ENCODE measurements at regions not wholly inside any gene's neighbourhood (a gene's known extent, or its start where the extent isn't known, plus 50 kb on each side); places are given as distances from the start of the nearest gene placed in this dataset.

- Histone ChIP-seq H3K27ac (no peak overlapping the region), H3K4me3 (no peak overlapping the region)
- TF ChIP-seq CTCF (IDR thresholded peaks at IDR 0.05): no peak
- no peak for DNase-seq (ENCODE audit: low spot score)
Observed at GRCh38 chr9:7346144-7346543, 453.4 kb downstream of the DMAC1 start.

- Histone ChIP-seq H3K4me3 (no peak overlapping the region), H3K27ac (no peak overlapping the region)
- TF ChIP-seq CTCF (IDR thresholded peaks at IDR 0.05): no peak
- DNase-seq (ENCODE audit: low spot score): no peak
Observed at GRCh38 chr9:7342736-7343135, 456.8 kb downstream of the DMAC1 start.

- DNase-seq (ENCODE audit: low spot score): no peak
- Histone ChIP-seq H3K27ac (no peak overlapping the region), H3K4me3 (no peak overlapping the region)
- TF ChIP-seq CTCF (IDR thresholded peaks at IDR 0.05): no peak
Observed at GRCh38 chr9:7342229-7342628, 457.3 kb downstream of the DMAC1 start.

GRCh38 chr9:7341571-7341970, 458.0 kb downstream of the DMAC1 start:
- Histone ChIP-seq H3K27ac (no peak overlapping the region), H3K4me3 (no peak overlapping the region)
- no peak for TF ChIP-seq CTCF (IDR thresholded peaks at IDR 0.05)
- no peak for DNase-seq (ENCODE audit: low spot score)

GRCh38 chr9:7340451-7340850, 459.1 kb downstream of the DMAC1 start:
- Histone ChIP-seq H3K4me3 (no peak overlapping the region), H3K27ac (no peak overlapping the region)
- DNase-seq (ENCODE audit: low spot score): no peak
- no peak for TF ChIP-seq CTCF (IDR thresholded peaks at IDR 0.05)

- H3K27ac ChIP-seq: no peak overlapping the region
- DNase-seq (ENCODE audit: low spot score): no peak
- no peak for TF ChIP-seq CTCF (IDR thresholded peaks at IDR 0.05)
- no peak overlapping the region for H3K4me3 ChIP-seq
Observed at GRCh38 chr9:7338586-7339281, 460.8 kb downstream of the DMAC1 start.

GRCh38 chr9:7336356-7337065, 463.1 kb downstream of the DMAC1 start:
- Histone ChIP-seq H3K27ac (no peak overlapping the region), H3K4me3 (no peak overlapping the region)
- no peak for DNase-seq (ENCODE audit: low spot score)
- no peak for TF ChIP-seq CTCF (IDR thresholded peaks at IDR 0.05)

Data from coronary artery (tissue), 2 donors.